Neural cell (in vitro differentiated cells): ENCODE measurements at regions not wholly inside any gene's neighbourhood (a gene's known extent, or its start where the extent isn't known, plus 50 kb on each side); places are given as distances from the start of the nearest gene placed in this dataset.

Experiments used
- H2AFZ ChIP-seq: fragments of 200-600, 300-800 bp; sonication (generic), shearing (Covaris generic); 2 replicates; pipeline ENCODE4 v1.6.0; 2014; ENCODE audit warnings: low read depth, mild to moderate bottlenecking, antibody characterized with exemption, low read length, moderate library complexity
- H3F3A ChIP-seq: fragments of 200-600 bp; shearing (Covaris generic); 2 replicates; pipeline ENCODE4 v1.6.1; 2016; ENCODE audit warnings: mild to moderate bottlenecking, moderate library complexity, mixed read lengths, antibody characterized with exemption, low read length; ENCODE audit not compliant: insufficient read depth, poor library complexity, severe bottlenecking
- H3K27ac ChIP-seq: fragments of 200-600, 300-800 bp; sonication (generic), shearing (Covaris generic); 2 replicates; pipeline ENCODE4 v1.5.1; 2014; ENCODE audit warnings: mild to moderate bottlenecking, low read length, moderate library complexity
- H3K27me3 ChIP-seq: fragments of 300-800, 200-600 bp; sonication (generic), shearing (Covaris generic); 2 replicates; pipeline ENCODE4 v1.6.0; 2014; ENCODE audit warnings: mild to moderate bottlenecking, low read depth, low read length, moderate library complexity; ENCODE audit not compliant: insufficient read depth
- H3K36me3 ChIP-seq: fragments of 300-800, 200-600 bp; sonication (generic), shearing (Covaris generic); 2 replicates; pipeline ENCODE4 v1.5.1; 2014; ENCODE audit warnings: mild to moderate bottlenecking, antibody characterized with exemption, low read length, moderate library complexity; ENCODE audit not compliant: insufficient read depth
- H3K4me2 ChIP-seq: fragments of 300-800, 200-600 bp; sonication (generic), shearing (Covaris generic); 2 replicates; pipeline ENCODE4 v1.6.0; 2014; ENCODE audit warnings: mild to moderate bottlenecking, low read length
- H3K4me3 ChIP-seq: fragments of 300-800, 200-600 bp; sonication (generic), shearing (Covaris generic); 2 replicates; pipeline ENCODE4 v1.5.1; 2014; ENCODE audit warnings: mild to moderate bottlenecking, low read length, moderate library complexity
- H3K79me2 ChIP-seq: fragments of 200-600 bp; shearing (Covaris generic); replicated peaks from 2 replicates; pipeline ENCODE4 v1.6.0; 2014; ENCODE audit warnings: mild to moderate bottlenecking, low read length, moderate library complexity; ENCODE audit not compliant: insufficient read depth
- H3K9ac ChIP-seq: fragments of 300-800, 200-600 bp; sonication (generic), shearing (Covaris generic); 2 replicates; pipeline ENCODE4 v1.6.1; 2016; ENCODE audit warnings: mild to moderate bottlenecking, low read length, mixed read lengths
- H3K9me2 ChIP-seq: fragments of 200-600 bp; shearing (Covaris generic); 2 replicates; pipeline ENCODE4 v1.6.1; 2016; ENCODE audit warnings: mild to moderate bottlenecking, low read length, mixed read lengths; ENCODE audit not compliant: insufficient read depth
- H3K9me3 ChIP-seq: fragments of 200-600, 300-800 bp; sonication (generic), shearing (Covaris generic); 2 replicates; pipeline ENCODE4 v1.6.1; 2016; ENCODE audit warnings: mild to moderate bottlenecking, mixed run types, low read length, moderate library complexity, mixed read lengths
- H4K20me1 ChIP-seq: fragments of 200-600 bp; shearing (Covaris generic); 2 replicates; pipeline ENCODE4 v1.6.1; 2016; ENCODE audit warnings: mild to moderate bottlenecking, mixed run types; ENCODE audit not compliant: insufficient read depth
- CTCF ChIP-seq: fragments of 450-650 bp; IDR thresholded peaks from 2 replicates; pipeline ENCODE4 v1.5.1; 2014; ENCODE audit warnings: antibody characterized with exemption, mild to moderate bottlenecking, moderate library complexity; ENCODE audit not compliant: poor library complexity, severe bottlenecking
- EP300 ChIP-seq: fragments of 450-650 bp; conservative IDR thresholded peaks from 2 replicates; pipeline ENCODE4 v1.6.1; 2014; ENCODE audit warnings: antibody characterized with exemption, mild to moderate bottlenecking, moderate library complexity; ENCODE audit not compliant: poor library complexity, severe bottlenecking
- EZH2 ChIP-seq: fragments of 200-600, 300-800 bp; shearing (Covaris generic), sonication (generic); IDR thresholded peaks from 2 replicates; pipeline ENCODE4 v1.6.1; 2014; ENCODE audit warnings: antibody characterized with exemption, low read length, borderline replicate concordance, mild to moderate bottlenecking; ENCODE audit not compliant: insufficient read depth, poor library complexity, severe bottlenecking
- MXI1 ChIP-seq: fragments of 450-650 bp; conservative IDR thresholded peaks from 2 replicates; pipeline ENCODE4 v1.6.1; 2014; ENCODE audit warnings: antibody characterized with exemption, mild to moderate bottlenecking; ENCODE audit not compliant: poor library complexity, severe bottlenecking
- POLR2AphosphoS5 ChIP-seq: IDR thresholded peaks from 2 replicates; pipeline ENCODE4 v1.6.1; 2012
- RAD21 ChIP-seq: fragments of 450-650 bp; conservative IDR thresholded peaks from 2 replicates; pipeline ENCODE4 v1.6.1; 2014; ENCODE audit warnings: antibody characterized with exemption, mild to moderate bottlenecking, moderate library complexity
- REST ChIP-seq: IDR thresholded peaks from 2 replicates; pipeline ENCODE4 v1.6.1; 2012; ENCODE audit warnings: borderline replicate concordance
- SMC3 ChIP-seq: fragments of 450-650 bp; conservative IDR thresholded peaks from 2 replicates; pipeline ENCODE4 v1.6.1; 2014; ENCODE audit warnings: antibody characterized with exemption, mild to moderate bottlenecking, moderate library complexity; ENCODE audit not compliant: poor library complexity
- TAF1 ChIP-seq: IDR thresholded peaks from 2 replicates; pipeline ENCODE4 v1.6.1; 2012; ENCODE audit warnings: low read depth

- Histone ChIP-seq H3K9me2 (no peaks in the 10 kb centered on the region), H3K27me3 (no peaks in the 10 kb centered on the region)
Observed at GRCh38 chr7:90022213-90022612, 132.1 kb upstream of the STEAP1 start.

GRCh38 chr7:90025771-90026170, 128.5 kb upstream of the STEAP1 start:
- Histone ChIP-seq H3K9me3 (no peaks in the 10 kb centered on the region), H3K9ac (no peak overlapping the region), H3K27ac (no peak overlapping the region), H2AFZ (no peak overlapping the region), H3K36me3 (no peaks in the 10 kb centered on the region), H4K20me1 (no peaks in the 10 kb centered on the region), H3K4me2 (no peak overlapping the region), H3K4me3 (no peak overlapping the region), H3K27me3 (no peaks in the 10 kb centered on the region), H3F3A (no peaks in the 10 kb centered on the region), H3K79me2 (no peaks in the 10 kb centered on the region), H3K9me2 (no peaks in the 10 kb centered on the region)
- TF ChIP-seq TAF1 (no peak), CTCF (no peak), RAD21 (no peak), MXI1 (no peak), REST (no peak)

More at GRCh38 chr7:90022213-90022612, 132.1 kb upstream of the STEAP1 start:
- H3F3A ChIP-seq, result no peaks in the 10 kb centered on the region
- no peak overlapping the region for H3K27ac ChIP-seq
- H3K4me3 ChIP-seq, result no peak overlapping the region
- H4K20me1 ChIP-seq, result no peaks in the 10 kb centered on the region
- H3K9ac ChIP-seq, result no peak overlapping the region
- TF ChIP-seq RAD21, result no peak
- TF ChIP-seq EP300, result no peak
- TF ChIP-seq CTCF, result no peak
- no peak for TF ChIP-seq EZH2
- TF ChIP-seq SMC3, result no peak
- no peak for TF ChIP-seq MXI1
- TF ChIP-seq POLR2AphosphoS5, result no peak
- TF ChIP-seq REST, result no peak
- no peak for TF ChIP-seq TAF1
- no peak overlapping the region for H3K4me2 ChIP-seq
- no peaks in the 10 kb centered on the region for H3K9me3 ChIP-seq
- no peaks in the 10 kb centered on the region for H3K36me3 ChIP-seq
- no peaks in the 10 kb centered on the region for H3K79me2 ChIP-seq
- no peak overlapping the region for H2AFZ ChIP-seq
